Epithelial cell of esophagus (primary cell): ENCODE measurements at regions not wholly inside any gene's neighbourhood (a gene's known extent, or its start where the extent isn't known, plus 50 kb on each side); places are given as distances from the start of the nearest gene placed in this dataset.
"Not testable (repeated sequence)": the region's sequence is repeated elsewhere in the genome, so short reads cannot be mapped to it uniquely, and the experiment has no call there.

Experiments used
- DNase-seq: peaks from one replicate; pipeline ENCODE4 v3.0.0; 2010; ENCODE audit warnings: low read depth
- H3K4me3 ChIP-seq: 2 replicates; pipeline ENCODE4 v1.5.1; 2011; ENCODE audit warnings: mild to moderate bottlenecking, low read length, control low read depth
- CTCF ChIP-seq: IDR thresholded peaks from 2 replicates; pipeline ENCODE4 v1.5.1; 2011; ENCODE audit warnings: low read depth, mild to moderate bottlenecking, low read length, control low read depth, inconsistent platforms; ENCODE audit not compliant: insufficient read depth; ENCODE audit errors: missing control alignments

GRCh38 chr4:181874602-181875001 is 368.6 kb upstream of the TENM3 start:
- no peak for TF ChIP-seq CTCF
- DNase-seq, result no peak
- no peak overlapping the region for H3K4me3 ChIP-seq

GRCh38 chr4:181877329-181877848 is 365.8 kb upstream of the TENM3 start:
- peak; percentile 91 for DNase-seq
- no peak for TF ChIP-seq CTCF
- no peak overlapping the region for H3K4me3 ChIP-seq

GRCh38 chr4:181890031-181890430 is 353.2 kb upstream of the TENM3 start:
- no peak overlapping the region for H3K4me3 ChIP-seq
- no peak for TF ChIP-seq CTCF

GRCh38 chr4:181890911-181891310 is 352.3 kb upstream of the TENM3 start:
- H3K4me3 ChIP-seq, result no peak overlapping the region
- DNase-seq, result no peak
- TF ChIP-seq CTCF, result no peak

More at GRCh38 chr4:181890031-181890430, 353.2 kb upstream of the TENM3 start:
- no peak for DNase-seq

- TF ChIP-seq CTCF, result no peak
- no peak for DNase-seq
- H3K4me3 ChIP-seq, result no peak overlapping the region
Observed at GRCh38 chr4:181896614-181897013, 346.6 kb upstream of the TENM3 start.

- DNase-seq, result peak; percentile 13
- H3K4me3 ChIP-seq, result no peak overlapping the region
- TF ChIP-seq CTCF, result no peak
Observed at GRCh38 chr4:181897935-181898334, 345.3 kb upstream of the TENM3 start.

GRCh38 chr4:181902404-181902803 is 340.8 kb upstream of the TENM3 start:
- DNase-seq, H3K4me3 ChIP-seq: not testable (repeated sequence)
